NCI-H1417 (cell line): ENCODE measurements at regions not wholly inside any gene's neighbourhood (a gene's known extent, or its start where the extent isn't known, plus 50 kb on each side); places are given as distances from the start of the nearest gene placed in this dataset.
"Not testable (repeated sequence)": the region's sequence is repeated elsewhere in the genome, so short reads cannot be mapped to it uniquely, and the experiment has no call there.

ENCODE experiments used
- DNase-seq, 3 experiments: peaks; one replicate each; lab custom pipeline; 2025; lab: John Stamatoyannopoulos, UW

GRCh38 chr1:148357037-148357436, 126.1 kb downstream of the PPIAL4G start:
- no peak for DNase-seq

GRCh38 chr1:148355976-148356375, 127.1 kb downstream of the PPIAL4G start:
- no peak for DNase-seq

- DNase-seq, result no peak
Measured at GRCh38 chr1:148354913-148355308, 128.2 kb downstream of the PPIAL4G start.

GRCh38 chr1:148354284-148354912, 128.7 kb downstream of the PPIAL4G start:
- no peak for DNase-seq

- no peak for DNase-seq
Measured at GRCh38 chr1:148353461-148354283, 129.4 kb downstream of the PPIAL4G start.

- DNase-seq, result no peak
Measured at GRCh38 chr1:148352470-148353053, 130.5 kb downstream of the PPIAL4G start.

GRCh38 chr1:148347781-148348180, 135.3 kb downstream of the PPIAL4G start:
- DNase-seq, result no peak

- DNase-seq, result peak in 2 of 3 experiments; percentile 4 to 15
Measured at GRCh38 chr1:148345659-148346151, 137.4 kb downstream of the PPIAL4G start.

- not testable (repeated sequence) for DNase-seq
Measured at GRCh38 chr1:148344651-148345050, 138.5 kb downstream of the PPIAL4G start.

- DNase-seq, result not testable (repeated sequence)
Measured at GRCh38 chr1:148341729-148342128, 141.4 kb downstream of the PPIAL4G start.

GRCh38 chr1:148336121-148336918, 146.8 kb downstream of the PPIAL4G start:
- DNase-seq, result not testable (repeated sequence)

- peak; percentile 88 to 96 (median 94) for DNase-seq
Measured at GRCh38 chr1:148334339-148335130, 148.6 kb downstream of the PPIAL4G start.

- peak in 1 of 3 experiments; percentile 74 for DNase-seq
Measured at GRCh38 chr1:148333875-148334338, 149.2 kb downstream of the PPIAL4G start.

GRCh38 chr1:148328884-148329283, 154.2 kb downstream of the PPIAL4G start:
- DNase-seq, result no peak

GRCh38 chr1:148325031-148325430, 158.1 kb downstream of the PPIAL4G start:
- DNase-seq, result not testable (repeated sequence)

GRCh38 chr1:148324465-148324864, 158.6 kb downstream of the PPIAL4G start:
- DNase-seq, result not testable (repeated sequence)

- not testable (repeated sequence) for DNase-seq
Measured at GRCh38 chr1:148320079-148320478, 163.0 kb downstream of the PPIAL4G start.

- DNase-seq, result no peak
Measured at GRCh38 chr1:148318904-148319242, 164.2 kb downstream of the PPIAL4G start.

GRCh38 chr1:148318123-148318903, 164.8 kb downstream of the PPIAL4G start:
- no peak for DNase-seq

- no peak for DNase-seq
Measured at GRCh38 chr1:148317288-148317985, 165.4 kb upstream of the NBPF11 start.
